Left lung (tissue), 4 donors: ENCODE measurements at regions not wholly inside any gene's neighbourhood (a gene's known extent, or its start where the extent isn't known, plus 50 kb on each side); places are given as distances from the start of the nearest gene placed in this dataset.

Experiments used
- ATAC-seq: fragments of 200-7000 bp; cut with Tn5 transposase; one replicate; pipeline ENCODE4 v1.9.1; 2020; ENCODE audit warnings: moderate library complexity
- DNase-seq, 4 donors: peaks; one replicate each; pipeline ENCODE4 v3.0.0-alpha.2; 2013 to 2020
- H3K27ac ChIP-seq, 2 donors: fragments of 200-600 bp; sonication (generic) in 1 of 2; one replicate each; pipeline versions ENCODE4 v1.5.0 to v1.8.0; 2020 to 2021
- H3K27me3 ChIP-seq, 2 donors: fragments of 200-600 bp; sonication (generic) in 1 of 2; one replicate each; pipeline versions ENCODE4 v1.5.0 to v1.8.0; 2020 to 2021
- H3K36me3 ChIP-seq, 2 donors: fragments of 200-600 bp; sonication (generic) in 1 of 2; one replicate each; pipeline versions ENCODE4 v1.5.0 to v1.8.0; 2020 to 2021
- H3K4me1 ChIP-seq, 2 donors: fragments of 200-600 bp; one replicate each; pipeline ENCODE4 v1.8.0; 2021
- H3K4me3 ChIP-seq, 2 donors: fragments of 200-600 bp; sonication (generic) in 1 of 2; one replicate each; pipeline versions ENCODE4 v1.5.0 to v1.8.0; 2020 to 2021; ENCODE audit warnings: mild to moderate bottlenecking in 1 of 2
- H3K9me3 ChIP-seq, 2 donors: fragments of 200-600 bp; sonication (generic) in 1 of 2; one replicate each; pipeline versions ENCODE4 v1.5.0 to v1.8.0; 2020 to 2021
- intact Hi-C, 2 donors: fragments of 100-400 bp; cut with DNase I; formaldehyde crosslinking; loops; one replicate each; pipeline versions ENCODE4 v1.11.2 to v1.14.2; 2022
- TF ChIP-seq, protein P1 (sequence below), 2 donors: fragments of 200-600 bp; sonication (generic) in 1 of 2; IDR thresholded peaks; one replicate each; pipeline versions ENCODE4 v1.5.0 to v1.8.0; 2021; ENCODE audit warnings: antibody characterized with exemption in 2 of 2
- donor health status: DM: no; HTN: yes; CAD: no.
- donor health status: DM: no; HTN: no; CAD: no.

DNA sequence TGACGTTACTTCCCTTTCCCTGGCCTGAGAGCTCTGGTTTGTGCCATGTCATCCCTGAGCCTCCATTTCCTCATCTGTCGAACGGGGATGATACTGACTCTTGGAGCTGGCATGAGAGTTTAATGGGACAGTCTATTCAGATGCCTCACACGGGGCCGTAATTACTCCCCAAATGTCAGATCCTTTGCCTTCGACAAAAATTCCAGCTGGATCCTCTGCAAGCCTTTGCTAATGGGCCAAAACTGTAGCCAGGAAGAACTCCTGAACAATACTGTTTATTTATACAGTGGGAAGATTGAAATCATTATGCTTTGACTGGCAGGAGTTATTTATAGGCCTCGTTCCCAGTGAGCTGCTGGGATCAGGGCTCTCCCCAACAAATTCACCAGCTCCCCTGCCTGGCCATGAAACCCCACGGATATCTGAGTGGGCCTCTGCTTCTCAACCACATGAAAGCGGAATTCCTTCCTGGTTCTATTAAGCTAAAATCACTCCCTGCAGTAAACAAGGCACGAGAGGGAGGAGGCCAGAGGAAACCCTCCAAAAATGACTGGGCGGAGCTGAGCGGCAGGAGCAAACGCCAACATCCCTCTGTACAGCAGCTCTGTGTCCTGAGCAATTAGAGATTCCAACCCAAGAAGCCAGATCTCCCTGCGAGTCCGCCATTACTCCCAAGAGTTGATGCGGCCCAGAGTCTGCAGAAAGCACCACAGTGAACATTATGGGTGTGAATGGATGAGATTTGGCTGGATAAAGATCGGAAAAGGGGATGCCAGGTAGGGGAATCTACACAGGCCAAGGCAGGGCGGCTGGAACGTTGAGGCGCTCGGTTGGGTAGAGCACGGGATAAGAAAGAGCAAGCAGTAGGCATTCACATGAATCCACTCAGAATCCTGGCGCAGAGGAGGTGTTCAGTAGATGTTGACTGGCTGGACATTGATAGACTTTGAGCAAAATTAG, 326.1 kb downstream of the BCL11B start:
- H3K9me3 ChIP-seq = no peaks in the 10 kb centered on the region
- TF ChIP-seq, protein P1, sequence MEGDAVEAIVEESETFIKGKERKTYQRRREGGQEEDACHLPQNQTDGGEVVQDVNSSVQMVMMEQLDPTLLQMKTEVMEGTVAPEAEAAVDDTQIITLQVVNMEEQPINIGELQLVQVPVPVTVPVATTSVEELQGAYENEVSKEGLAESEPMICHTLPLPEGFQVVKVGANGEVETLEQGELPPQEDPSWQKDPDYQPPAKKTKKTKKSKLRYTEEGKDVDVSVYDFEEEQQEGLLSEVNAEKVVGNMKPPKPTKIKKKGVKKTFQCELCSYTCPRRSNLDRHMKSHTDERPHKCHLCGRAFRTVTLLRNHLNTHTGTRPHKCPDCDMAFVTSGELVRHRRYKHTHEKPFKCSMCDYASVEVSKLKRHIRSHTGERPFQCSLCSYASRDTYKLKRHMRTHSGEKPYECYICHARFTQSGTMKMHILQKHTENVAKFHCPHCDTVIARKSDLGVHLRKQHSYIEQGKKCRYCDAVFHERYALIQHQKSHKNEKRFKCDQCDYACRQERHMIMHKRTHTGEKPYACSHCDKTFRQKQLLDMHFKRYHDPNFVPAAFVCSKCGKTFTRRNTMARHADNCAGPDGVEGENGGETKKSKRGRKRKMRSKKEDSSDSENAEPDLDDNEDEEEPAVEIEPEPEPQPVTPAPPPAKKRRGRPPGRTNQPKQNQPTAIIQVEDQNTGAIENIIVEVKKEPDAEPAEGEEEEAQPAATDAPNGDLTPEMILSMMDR (IDR thresholded peaks at IDR 0.05) = no peak
- H3K27ac ChIP-seq = peak overlapping the region in 1 of 2 donors; percentile 27
- H3K27me3 ChIP-seq = no peaks in the 10 kb centered on the region
- H3K4me3 ChIP-seq = no peak overlapping the region
- intact Hi-C loops = no loop called here
- H3K4me1 ChIP-seq = peaks cover 0 to 29% of the 10 kb centered on the region in 2 donors
- H3K36me3 ChIP-seq = no peaks in the 10 kb centered on the region
- DNase-seq = peak in 1 of 4 donors; percentile 44
- peak; percentile 51 for ATAC-seq

DNA sequence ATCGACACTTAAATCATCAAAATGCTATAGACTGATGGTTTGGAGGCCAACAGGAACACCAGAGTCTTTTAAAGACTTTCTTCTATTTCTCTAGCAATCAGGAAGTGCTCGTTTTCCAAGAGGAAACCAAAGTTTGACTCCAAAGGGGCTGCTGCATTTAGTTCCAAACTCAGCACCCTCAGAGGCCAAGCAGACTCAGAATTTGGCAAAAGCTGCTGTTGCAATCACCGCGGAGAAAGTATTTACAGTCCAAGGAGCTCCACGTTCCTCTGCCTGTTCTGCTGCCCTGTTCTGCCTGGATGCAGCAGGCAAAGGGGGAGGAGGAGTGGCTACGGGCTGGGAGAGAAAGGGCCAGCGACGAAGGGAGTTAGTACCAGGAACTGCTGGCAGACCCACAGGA, 325.1 kb downstream of the BCL11B start:
- Histone ChIP-seq H3K36me3 (no peaks in the 10 kb centered on the region), H3K4me1 (peaks cover 0 to 29% of the 10 kb centered on the region in 2 donors), H3K9me3 (no peaks in the 10 kb centered on the region), H3K27me3 (no peaks in the 10 kb centered on the region), H3K27ac (peak overlapping the region in 1 of 2 donors; percentile 53), H3K4me3 (no peak overlapping the region)
- intact Hi-C loops = no loop called here
- ATAC-seq (peak; percentile 48), DNase-seq (peak in 2 of 4 donors; percentile 80 to 87)
- TF ChIP-seq, protein P1 (IDR thresholded peaks at IDR 0.05) = no peak

DNA sequence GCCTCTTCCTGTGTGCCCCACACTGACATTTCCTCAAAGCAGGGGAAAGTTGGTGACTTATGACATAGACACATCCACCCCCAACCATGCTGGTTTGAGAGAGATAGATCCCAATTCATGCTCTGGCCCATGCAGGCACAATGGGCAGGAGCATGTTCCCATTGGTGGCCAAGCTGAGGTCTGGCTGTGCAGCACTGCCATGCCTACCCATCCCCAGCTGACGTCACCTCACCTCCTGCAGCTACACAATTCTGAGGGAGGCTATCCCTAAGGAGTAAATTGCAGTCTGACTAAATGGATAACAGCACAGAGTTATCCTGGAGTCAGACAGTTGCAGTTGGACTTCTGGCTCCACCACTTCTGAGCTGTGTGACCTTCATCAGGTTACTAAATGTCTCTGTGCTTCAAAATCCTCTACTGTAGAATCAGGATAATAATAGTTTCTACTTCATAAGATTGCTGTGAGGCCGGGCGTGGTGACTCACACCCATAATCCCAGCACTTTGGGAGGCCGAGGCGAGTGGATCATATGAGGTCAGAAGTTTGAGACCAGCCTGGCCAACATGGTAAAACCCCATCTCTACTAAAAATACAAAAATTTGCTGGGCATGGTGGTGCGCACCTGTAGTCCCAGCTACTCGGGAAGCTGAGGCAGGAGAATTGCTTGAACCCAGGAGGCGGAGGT, 323.9 kb downstream of the BCL11B start:
- intact Hi-C loops = no loop called here
- Histone ChIP-seq H3K27ac (no peak overlapping the region), H3K9me3 (no peaks in the 10 kb centered on the region), H3K36me3 (no peaks in the 10 kb centered on the region), H3K27me3 (no peaks in the 10 kb centered on the region), H3K4me3 (no peak overlapping the region), H3K4me1 (peaks cover 0 to 33% of the 10 kb centered on the region in 2 donors)
- DNase-seq = no peak
- TF ChIP-seq, protein P1 (IDR thresholded peaks at IDR 0.05) = no peak
- ATAC-seq = no peak

DNA sequence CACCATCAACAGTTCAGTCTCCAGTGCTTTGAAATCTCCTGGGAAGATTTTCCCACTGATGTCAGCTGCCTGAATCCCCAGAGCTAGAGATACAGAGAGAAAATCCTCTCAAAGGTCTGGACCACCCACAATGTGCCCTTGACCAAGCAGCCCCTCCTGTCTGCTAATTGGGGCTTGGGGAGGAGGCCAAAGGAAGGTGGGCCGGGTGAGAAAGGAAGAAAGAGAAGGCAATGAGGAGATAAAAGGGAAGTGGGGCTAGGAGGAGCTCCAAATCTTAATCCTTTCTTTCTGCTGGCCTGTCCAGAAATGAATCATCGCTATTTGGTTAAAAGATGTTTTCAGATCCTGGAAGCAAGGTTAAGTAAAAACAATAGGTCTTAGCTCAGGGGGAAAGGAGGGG, 322.9 kb downstream of the BCL11B start:
- intact Hi-C loops = no loop called here
- H3K27ac ChIP-seq = no peak overlapping the region
- H3K4me3 ChIP-seq = no peak overlapping the region
- H3K27me3 ChIP-seq = no peaks in the 10 kb centered on the region
- DNase-seq (no peak), ATAC-seq (no peak)
- no peaks in the 10 kb centered on the region for H3K9me3 ChIP-seq
- TF ChIP-seq, protein P1 (IDR thresholded peaks at IDR 0.05) = no peak
- no peaks in the 10 kb centered on the region for H3K36me3 ChIP-seq
- H3K4me1 ChIP-seq = peaks cover 0 to 43% of the 10 kb centered on the region in 2 donors
